ENCODE measurements at regions not wholly inside any gene's neighbourhood (a gene's known extent, or its start where the extent isn't known, plus 50 kb on each side); places are given as distances from the start of the nearest gene placed in this dataset.

DNA sequence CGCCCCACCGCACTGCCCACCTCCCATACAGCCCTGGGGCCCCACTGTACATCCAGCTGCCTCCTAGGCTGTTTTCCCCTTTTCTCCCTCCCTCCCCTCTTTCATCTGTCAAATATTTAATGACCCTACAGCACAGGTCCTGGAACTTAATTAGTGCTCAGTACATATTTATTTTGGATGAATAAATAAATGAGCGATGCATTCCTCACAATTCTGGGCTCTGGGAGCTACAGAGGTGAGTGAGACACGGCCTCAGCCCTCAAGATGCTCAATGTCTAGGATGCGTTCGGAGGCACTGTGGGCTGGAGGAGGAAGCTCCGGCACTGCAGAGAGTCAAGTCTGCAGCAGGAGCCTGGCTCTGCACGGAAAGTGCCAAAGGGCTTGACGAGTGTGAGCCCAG, 175.0 kb downstream of the FAM43A start:
- Histone ChIP-seq H2BK5ac (ENCODE audit: low read depth, low read length, poor library complexity, severe bottlenecking) (no peak overlapping the region), H4K5ac (ENCODE audit: low read depth, low read length) (no peak overlapping the region), H2BK120ac (ENCODE audit: low read depth, low read length) (no peak overlapping the region), H3K14ac (replicated peaks; ENCODE audit: low read depth, low read length) (no peak overlapping the region), H2BK15ac (ENCODE audit: low read depth, low read length) (no peak overlapping the region), H3K27ac (ENCODE audit: insufficient read depth, low read length) (no peak overlapping the region), H4K20me1 (ENCODE audit: insufficient read depth, low read length) (no peaks in the 10 kb centered on the region; the same call in 1 of the 2 replicates), H4K91ac (ENCODE audit: insufficient read depth, low read depth, low read length) (no peak overlapping the region), H4K8ac (ENCODE audit: low read depth in 2 of 2, low read length in 2 of 2) (no peak overlapping the region), H2AK5ac (ENCODE audit: low read depth, low read length) (no peak overlapping the region), H3K4me1 (ENCODE audit: control insufficient read depth, insufficient read depth, low read length) (peaks cover 13% of the 10 kb centered on the region), H3K9me3 (ENCODE audit: control insufficient read depth, insufficient read depth, low read length) (no peaks in the 10 kb centered on the region), H3K4ac (ENCODE audit: low read depth, low read length) (no peak overlapping the region), H2AK9ac (replicated peaks; ENCODE audit: low read depth, low read length, poor library complexity) (no peak overlapping the region), H2AFZ (replicated peaks; ENCODE audit: low read length, poor library complexity) (no peak overlapping the region), H3K23ac (ENCODE audit: low read depth, low read length) (no peak overlapping the region), H3K4me2 (ENCODE audit: low read depth, low read length) (no peak overlapping the region), H3K4me3 (ENCODE audit: insufficient read depth, low read depth, low read length) (no peak overlapping the region), H2BK20ac (ENCODE audit: low read depth, low read length) (no peak overlapping the region), H3K56ac (ENCODE audit: extremely low read depth, insufficient read depth, low read length) (no peak overlapping the region), H3K36me3 (ENCODE audit: control insufficient read depth, insufficient read depth, low read length) (no peaks in the 10 kb centered on the region), H3K27me3 (ENCODE audit: control insufficient read depth, insufficient read depth, low read length) (peaks cover 14% of the 10 kb centered on the region), H3K79me1 (ENCODE audit: low read depth in 1 of 2, low read length in 2 of 2) (no peaks in the 10 kb centered on the region), H3K18ac (ENCODE audit: low read depth, low read length) (no peak overlapping the region), H3K9ac (ENCODE audit: low read depth, low read length) (no peak overlapping the region), H3K9me1 (ENCODE audit: insufficient read depth, low read length) (peaks cover 7% of the 10 kb centered on the region)
- WGBS, 2 experiments (ENCODE audit: extremely low coverage in 2 of 2, insufficient read length in 1 of 2): 45% methylated on average over 3 of the region's 9 CpGs; no CpG with 5 or more reads in 1 of the 2 experiments
- TF ChIP-seq MAFK (IDR thresholded peaks at IDR 0.05; ENCODE audit: low read depth, low read length) (no peak), POLR2A (IDR thresholded peaks at IDR 0.05; ENCODE audit: low read depth, low read length) (no peak), CTCF (conservative IDR thresholded peaks at IDR 0.05; ENCODE audit: low read depth, low read length) (no peak), RAD21 (IDR thresholded peaks at IDR 0.05; ENCODE audit: low read length) (no peak), RCOR1 (IDR thresholded peaks at IDR 0.05; ENCODE audit: insufficient replicate concordance, low read length) (no peak), ELK1 (IDR thresholded peaks at IDR 0.05; ENCODE audit: borderline replicate concordance, low read depth, low read length) (no peak), SMC3 (IDR thresholded peaks at IDR 0.05; ENCODE audit: low read depth, low read length) (no peak), NFE2L2 (IDR thresholded peaks at IDR 0.05; ENCODE audit: low read depth, low read length) (no peak)
- TF ChIP-seq, protein P1, sequence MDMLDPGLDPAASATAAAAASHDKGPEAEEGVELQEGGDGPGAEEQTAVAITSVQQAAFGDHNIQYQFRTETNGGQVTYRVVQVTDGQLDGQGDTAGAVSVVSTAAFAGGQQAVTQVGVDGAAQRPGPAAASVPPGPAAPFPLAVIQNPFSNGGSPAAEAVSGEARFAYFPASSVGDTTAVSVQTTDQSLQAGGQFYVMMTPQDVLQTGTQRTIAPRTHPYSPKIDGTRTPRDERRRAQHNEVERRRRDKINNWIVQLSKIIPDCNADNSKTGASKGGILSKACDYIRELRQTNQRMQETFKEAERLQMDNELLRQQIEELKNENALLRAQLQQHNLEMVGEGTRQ (IDR thresholded peaks at IDR 0.05; ENCODE audit: low read depth, low read length): no peak
- CTCF ChIA-PET: no interaction called here
- no TSS peak for BruUV-seq (replicated peaks)
- dilution Hi-C loops (cut with HindIII; ENCODE audit: low sequenced_read_pairs, unreplicated experiment) (no loop called here), in situ Hi-C loops (cut with MboI; ENCODE audit: low sequenced_read_pairs) (loop anchor here (25.0 kb wide), 1 partner anchor 523 kb away; no protein-coding TSS in a partner anchor), intact Hi-C loops (cut with micrococcal nuclease) (no loop called here)
- no peak for DNase-seq
- ATAC-seq (ENCODE audit: low read depth): no peak
- POLR2A ChIA-PET (ENCODE audit: unreplicated experiment): no interaction called here

All from IMR-90 (cell line).